ENCODE measurements at regions not wholly inside any gene's neighbourhood (a gene's known extent, or its start where the extent isn't known, plus 50 kb on each side); places are given as distances from the start of the nearest gene placed in this dataset.
"Not testable (repeated sequence)": the region's sequence is repeated elsewhere in the genome, so short reads cannot be mapped to it uniquely, and the experiment has no call there.

- DNase-seq: no peak
Measured at GRCh38 chr1:29397981-29398380, 161.7 kb downstream of the PTPRU start.

GRCh38 chr1:29397256-29397590, 160.9 kb downstream of the PTPRU start:
- no peak for DNase-seq

GRCh38 chr1:29396438-29397255, 160.3 kb downstream of the PTPRU start:
- no peak for DNase-seq

- DNase-seq: no peak
Measured at GRCh38 chr1:29395736-29396437, 159.6 kb downstream of the PTPRU start.

- no peak for DNase-seq
Measured at GRCh38 chr1:29394521-29395225, 158.4 kb downstream of the PTPRU start.

- no peak for DNase-seq
Measured at GRCh38 chr1:29393451-29393826, 157.1 kb downstream of the PTPRU start.

- DNase-seq: no peak
Measured at GRCh38 chr1:29392486-29393450, 156.4 kb downstream of the PTPRU start.

GRCh38 chr1:29392036-29392435, 155.7 kb downstream of the PTPRU start:
- DNase-seq: no peak

- no peak for DNase-seq
Measured at GRCh38 chr1:29391362-29391880, 155.1 kb downstream of the PTPRU start.

GRCh38 chr1:29390491-29391361, 154.4 kb downstream of the PTPRU start:
- DNase-seq: no peak

GRCh38 chr1:29390075-29390474, 153.8 kb downstream of the PTPRU start:
- DNase-seq: no peak

- no peak for DNase-seq
Measured at GRCh38 chr1:29389533-29390041, 153.3 kb downstream of the PTPRU start.

- no peak for DNase-seq
Measured at GRCh38 chr1:29388884-29389283, 152.6 kb downstream of the PTPRU start.

- no peak for DNase-seq
Measured at GRCh38 chr1:29388170-29388569, 151.8 kb downstream of the PTPRU start.

GRCh38 chr1:29387210-29387609, 150.9 kb downstream of the PTPRU start:
- DNase-seq: no peak

- DNase-seq: not testable (repeated sequence)
Measured at GRCh38 chr1:29386453-29386852, 150.1 kb downstream of the PTPRU start.

- DNase-seq: no peak
Measured at GRCh38 chr1:29385966-29386365, 149.6 kb downstream of the PTPRU start.

- no peak for DNase-seq
Measured at GRCh38 chr1:29384496-29385015, 148.2 kb downstream of the PTPRU start.

- DNase-seq: no peak
Measured at GRCh38 chr1:29383746-29384371, 147.5 kb downstream of the PTPRU start.
